ENCODE measurements at regions not wholly inside any gene's neighbourhood (a gene's known extent, or its start where the extent isn't known, plus 50 kb on each side); places are given as distances from the start of the nearest gene placed in this dataset.

- H3K9me3 Mint-ChIP-seq (ENCODE audit: unreplicated experiment), result peaks cover 5% of the 10 kb centered on the region
- H3K27ac Mint-ChIP-seq (ENCODE audit: unreplicated experiment), result no peak overlapping the region
- DNase-seq (ENCODE audit: low read depth), result no peak
- no peak overlapping the region for H3K4me3 ChIP-seq (ENCODE audit: insufficient read depth, low read depth, low read length)
- H3K4me3 Mint-ChIP-seq (ENCODE audit: unreplicated experiment), result no peak overlapping the region
- H3K27ac ChIP-seq (ENCODE audit: low read depth, low read length), result no peak overlapping the region
- no peak overlapping the region for H3K9ac ChIP-seq (ENCODE audit: low read length)
- H3K27me3 ChIP-seq (ENCODE audit: insufficient read depth, low read length), result no peaks in the 10 kb centered on the region
- H3K36me3 Mint-ChIP-seq (ENCODE audit: low read depth, unreplicated experiment), result no peaks in the 10 kb centered on the region
- no peaks in the 10 kb centered on the region for H3K4me1 Mint-ChIP-seq (ENCODE audit: low read depth, unreplicated experiment)
- TF ChIP-seq, protein P1, sequence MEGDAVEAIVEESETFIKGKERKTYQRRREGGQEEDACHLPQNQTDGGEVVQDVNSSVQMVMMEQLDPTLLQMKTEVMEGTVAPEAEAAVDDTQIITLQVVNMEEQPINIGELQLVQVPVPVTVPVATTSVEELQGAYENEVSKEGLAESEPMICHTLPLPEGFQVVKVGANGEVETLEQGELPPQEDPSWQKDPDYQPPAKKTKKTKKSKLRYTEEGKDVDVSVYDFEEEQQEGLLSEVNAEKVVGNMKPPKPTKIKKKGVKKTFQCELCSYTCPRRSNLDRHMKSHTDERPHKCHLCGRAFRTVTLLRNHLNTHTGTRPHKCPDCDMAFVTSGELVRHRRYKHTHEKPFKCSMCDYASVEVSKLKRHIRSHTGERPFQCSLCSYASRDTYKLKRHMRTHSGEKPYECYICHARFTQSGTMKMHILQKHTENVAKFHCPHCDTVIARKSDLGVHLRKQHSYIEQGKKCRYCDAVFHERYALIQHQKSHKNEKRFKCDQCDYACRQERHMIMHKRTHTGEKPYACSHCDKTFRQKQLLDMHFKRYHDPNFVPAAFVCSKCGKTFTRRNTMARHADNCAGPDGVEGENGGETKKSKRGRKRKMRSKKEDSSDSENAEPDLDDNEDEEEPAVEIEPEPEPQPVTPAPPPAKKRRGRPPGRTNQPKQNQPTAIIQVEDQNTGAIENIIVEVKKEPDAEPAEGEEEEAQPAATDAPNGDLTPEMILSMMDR (IDR thresholded peaks at IDR 0.05; ENCODE audit: insufficient read depth, low read depth, low read length), result no peak
- TF ChIP-seq EZH2 (IDR thresholded peaks at IDR 0.05; ENCODE audit: insufficient read depth, low read length), result no peak
- no peaks in the 10 kb centered on the region for H3K4me1 ChIP-seq (ENCODE audit: insufficient read depth, low read length)
- no peak overlapping the region for H3K4me2 ChIP-seq (ENCODE audit: low read length)
- H3K36me3 ChIP-seq (ENCODE audit: insufficient read depth, low read length), result no peaks in the 10 kb centered on the region
- FAIRE-seq, result no peak
- H3K79me2 ChIP-seq (ENCODE audit: insufficient read depth, low read length), result no peaks in the 10 kb centered on the region
- H3K9me3 ChIP-seq (ENCODE audit: insufficient read depth, low read depth, low read length), result no peaks in the 10 kb centered on the region
- no peaks in the 10 kb centered on the region for H4K20me1 ChIP-seq (ENCODE audit: insufficient read depth, low read length)
- H3K27me3 Mint-ChIP-seq (ENCODE audit: low read depth, unreplicated experiment), result peaks cover 36% of the 10 kb centered on the region
- H2AFZ ChIP-seq (ENCODE audit: low read depth, low read length), result no peak overlapping the region
These were observed 76.7 kb upstream of the PAX1 start for GRCh38 chr20:21628800-21629199.

GRCh38 chr20:21623781-21624094 lies 81.7 kb upstream of the PAX1 start:
- Histone ChIP-seq H4K20me1 (ENCODE audit: insufficient read depth, low read length) (no peaks in the 10 kb centered on the region), H3K4me3 (ENCODE audit: insufficient read depth, low read depth, low read length) (no peak overlapping the region), H3K9ac (ENCODE audit: low read length) (no peak overlapping the region), H3K27ac (ENCODE audit: low read depth, low read length) (no peak overlapping the region), H3K4me1 (ENCODE audit: insufficient read depth, low read length) (no peaks in the 10 kb centered on the region), H3K4me2 (ENCODE audit: low read length) (no peak overlapping the region), H2AFZ (ENCODE audit: low read depth, low read length) (no peak overlapping the region), H3K27me3 (ENCODE audit: insufficient read depth, low read length) (no peaks in the 10 kb centered on the region), H3K79me2 (ENCODE audit: insufficient read depth, low read length) (no peaks in the 10 kb centered on the region), H3K36me3 (ENCODE audit: insufficient read depth, low read length) (no peaks in the 10 kb centered on the region), H3K9me3 (ENCODE audit: insufficient read depth, low read depth, low read length) (no peaks in the 10 kb centered on the region)
- FAIRE-seq (no peak), DNase-seq (ENCODE audit: low read depth) (no peak)
- H3K27ac Mint-ChIP-seq (ENCODE audit: unreplicated experiment), result no peak overlapping the region
- no peak overlapping the region for H3K4me3 Mint-ChIP-seq (ENCODE audit: unreplicated experiment)
- peaks cover 3% of the 10 kb centered on the region for H3K9me3 Mint-ChIP-seq (ENCODE audit: unreplicated experiment)
- peaks cover 8% of the 10 kb centered on the region for H3K4me1 Mint-ChIP-seq (ENCODE audit: low read depth, unreplicated experiment)
- TF ChIP-seq, protein P1 (IDR thresholded peaks at IDR 0.05; ENCODE audit: insufficient read depth, low read depth, low read length), result no peak
- no peak for TF ChIP-seq EZH2 (IDR thresholded peaks at IDR 0.05; ENCODE audit: insufficient read depth, low read length)
- peaks cover 19% of the 10 kb centered on the region for H3K27me3 Mint-ChIP-seq (ENCODE audit: low read depth, unreplicated experiment)
- H3K36me3 Mint-ChIP-seq (ENCODE audit: low read depth, unreplicated experiment), result no peaks in the 10 kb centered on the region

DNA sequence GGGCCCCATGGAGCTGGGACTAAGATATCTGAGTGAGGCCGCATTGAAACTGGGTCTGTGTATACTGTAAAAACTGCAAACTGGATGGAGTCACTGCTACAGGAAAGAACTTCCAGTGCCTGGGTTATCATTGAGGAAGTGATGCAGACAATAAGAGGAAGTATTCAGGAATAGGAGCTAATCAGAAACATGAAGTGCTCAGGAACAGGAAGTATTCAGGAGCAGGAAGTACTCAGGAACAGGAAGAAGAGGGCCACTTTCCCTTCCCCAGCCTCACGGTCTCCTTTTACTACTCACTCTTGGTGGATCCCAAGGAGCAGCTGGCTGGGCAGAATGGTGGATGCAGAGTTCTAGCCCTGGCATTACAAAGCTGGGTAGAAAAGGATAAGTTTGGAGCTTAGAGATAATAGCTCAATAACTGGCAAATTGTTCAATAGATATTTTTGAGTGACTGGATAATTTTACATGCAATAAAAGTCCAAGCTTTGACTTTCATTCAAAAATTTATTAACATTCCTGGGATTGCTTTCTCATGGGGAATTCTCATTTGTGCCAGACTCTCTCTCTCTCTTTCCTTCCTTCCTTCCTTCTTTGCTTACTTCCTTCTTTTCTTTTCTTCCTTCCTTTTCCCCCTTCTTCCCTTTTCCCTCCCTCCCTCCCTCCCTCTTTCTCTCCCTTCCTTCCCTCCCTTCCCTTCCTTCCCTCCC lies 82.2 kb upstream of the PAX1 start:
- Mint-ChIP-seq H3K27me3 (ENCODE audit: low read depth, unreplicated experiment) (peaks cover 14% of the 10 kb centered on the region), H3K4me1 (ENCODE audit: low read depth, unreplicated experiment) (peaks cover 9% of the 10 kb centered on the region), H3K36me3 (ENCODE audit: low read depth, unreplicated experiment) (no peaks in the 10 kb centered on the region), H3K9me3 (ENCODE audit: unreplicated experiment) (peaks cover 3% of the 10 kb centered on the region), H3K27ac (ENCODE audit: unreplicated experiment) (no peak overlapping the region), H3K4me3 (ENCODE audit: unreplicated experiment) (no peak overlapping the region)
- TF ChIP-seq, protein P1 (IDR thresholded peaks at IDR 0.05; ENCODE audit: insufficient read depth, low read depth, low read length), result no peak
- TF ChIP-seq EZH2 (IDR thresholded peaks at IDR 0.05; ENCODE audit: insufficient read depth, low read length), result no peak
- Histone ChIP-seq H3K9ac (ENCODE audit: low read length) (no peak overlapping the region), H3K36me3 (ENCODE audit: insufficient read depth, low read length) (no peaks in the 10 kb centered on the region), H2AFZ (ENCODE audit: low read depth, low read length) (no peak overlapping the region), H3K27ac (ENCODE audit: low read depth, low read length) (no peak overlapping the region), H3K27me3 (ENCODE audit: insufficient read depth, low read length) (no peaks in the 10 kb centered on the region), H4K20me1 (ENCODE audit: insufficient read depth, low read length) (no peaks in the 10 kb centered on the region), H3K4me2 (ENCODE audit: low read length) (no peak overlapping the region), H3K4me1 (ENCODE audit: insufficient read depth, low read length) (no peaks in the 10 kb centered on the region), H3K9me3 (ENCODE audit: insufficient read depth, low read depth, low read length) (no peaks in the 10 kb centered on the region), H3K79me2 (ENCODE audit: insufficient read depth, low read length) (no peaks in the 10 kb centered on the region), H3K4me3 (ENCODE audit: insufficient read depth, low read depth, low read length) (no peak overlapping the region)
- no peak for DNase-seq (ENCODE audit: low read depth)
- FAIRE-seq, result no peak

Data from astrocyte (in vitro differentiated cells and primary cell).